ENCODE measurements at regions not wholly inside any gene's neighbourhood (a gene's known extent, or its start where the extent isn't known, plus 50 kb on each side); places are given as distances from the start of the nearest gene placed in this dataset.

- DNase-seq, result no peak
- H3K4me3 ChIP-seq, result no peak overlapping the region
- TF ChIP-seq, protein P1, sequence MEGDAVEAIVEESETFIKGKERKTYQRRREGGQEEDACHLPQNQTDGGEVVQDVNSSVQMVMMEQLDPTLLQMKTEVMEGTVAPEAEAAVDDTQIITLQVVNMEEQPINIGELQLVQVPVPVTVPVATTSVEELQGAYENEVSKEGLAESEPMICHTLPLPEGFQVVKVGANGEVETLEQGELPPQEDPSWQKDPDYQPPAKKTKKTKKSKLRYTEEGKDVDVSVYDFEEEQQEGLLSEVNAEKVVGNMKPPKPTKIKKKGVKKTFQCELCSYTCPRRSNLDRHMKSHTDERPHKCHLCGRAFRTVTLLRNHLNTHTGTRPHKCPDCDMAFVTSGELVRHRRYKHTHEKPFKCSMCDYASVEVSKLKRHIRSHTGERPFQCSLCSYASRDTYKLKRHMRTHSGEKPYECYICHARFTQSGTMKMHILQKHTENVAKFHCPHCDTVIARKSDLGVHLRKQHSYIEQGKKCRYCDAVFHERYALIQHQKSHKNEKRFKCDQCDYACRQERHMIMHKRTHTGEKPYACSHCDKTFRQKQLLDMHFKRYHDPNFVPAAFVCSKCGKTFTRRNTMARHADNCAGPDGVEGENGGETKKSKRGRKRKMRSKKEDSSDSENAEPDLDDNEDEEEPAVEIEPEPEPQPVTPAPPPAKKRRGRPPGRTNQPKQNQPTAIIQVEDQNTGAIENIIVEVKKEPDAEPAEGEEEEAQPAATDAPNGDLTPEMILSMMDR (IDR thresholded peaks at IDR 0.05), result no peak
- no peak overlapping the region for H3K27ac ChIP-seq
- intact Hi-C loops (cut with DNase I), result no loop called here
- H3K27me3 ChIP-seq, result no peaks in the 10 kb centered on the region
- H3K9me3 ChIP-seq, result peaks cover 0 to 22% (median 4%) of the 10 kb centered on the region in 11 donors
- no peaks in the 10 kb centered on the region for H3K36me3 ChIP-seq
- no peak for ATAC-seq
- H3K4me1 ChIP-seq, result no peaks in the 10 kb centered on the region
- 65 to 74% methylated on average over 2 of the region's 2 CpGs for WGBS, 2 donors
Measured at GRCh38 chr6:112594886-112595594, 247.9 kb downstream of the RFPL4B start.

GRCh38 chr6:112595841-112596240 is 248.7 kb downstream of the RFPL4B start:
- H3K4me3 ChIP-seq, result no peak overlapping the region
- no peaks in the 10 kb centered on the region for H3K27me3 ChIP-seq
- H3K4me1 ChIP-seq, result no peaks in the 10 kb centered on the region
- H3K9me3 ChIP-seq, result peaks cover 0 to 22% (median 4%) of the 10 kb centered on the region in 11 donors
- WGBS, 2 donors, result 84 to 94% methylated on average over 2 of the region's 2 CpGs
- intact Hi-C loops (cut with DNase I), result no loop called here
- no peak for DNase-seq
- H3K36me3 ChIP-seq, result no peaks in the 10 kb centered on the region
- TF ChIP-seq, protein P1 (IDR thresholded peaks at IDR 0.05), result no peak
- ATAC-seq, result no peak
- H3K27ac ChIP-seq, result no peak overlapping the region

DNA sequence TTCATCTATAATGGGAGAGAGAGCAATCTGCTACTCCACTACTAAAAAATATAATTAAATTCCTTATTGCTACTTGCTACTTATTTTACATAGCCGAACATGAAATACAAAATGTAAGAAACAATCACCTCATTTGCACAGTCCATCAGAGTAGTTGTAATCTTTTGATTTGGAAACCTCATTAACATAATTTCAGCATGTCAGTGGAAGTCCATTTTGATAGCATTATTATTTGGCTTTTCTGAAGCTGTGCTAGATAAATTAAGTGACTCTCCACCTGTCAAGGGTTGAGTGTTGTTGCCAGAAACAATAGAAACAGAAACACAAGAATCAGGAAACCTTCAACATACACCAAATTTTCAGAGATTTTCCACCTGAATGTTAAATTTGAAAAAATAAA is 250.0 kb downstream of the RFPL4B start:
- DNase-seq, result no peak
- intact Hi-C loops (cut with DNase I), result no loop called here

DNA sequence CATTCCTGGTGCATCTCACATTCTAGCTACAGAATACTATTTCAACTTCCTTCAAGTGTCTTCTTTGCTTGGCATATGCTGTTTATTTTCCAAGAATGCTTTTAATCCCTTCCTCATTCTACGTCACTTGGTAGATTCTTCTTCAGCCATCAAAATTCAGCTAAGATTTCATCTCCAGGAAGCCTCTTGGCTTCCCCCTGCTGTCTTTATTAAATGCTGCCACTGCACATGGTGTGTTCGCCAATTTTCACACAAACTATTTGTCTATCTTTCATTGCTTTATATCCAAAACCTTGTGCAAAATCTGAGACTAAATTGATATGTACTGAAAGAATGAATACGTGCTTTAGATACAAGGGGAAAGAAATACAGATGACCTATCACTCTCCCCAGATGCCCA is 253.0 kb downstream of the RFPL4B start:
- H3K36me3 ChIP-seq, result no peaks in the 10 kb centered on the region
- TF ChIP-seq, protein P1 (IDR thresholded peaks at IDR 0.05), result no peak
- ATAC-seq (no peak), DNase-seq (no peak)
- no peak overlapping the region for H3K4me3 ChIP-seq
- H3K9me3 ChIP-seq, result peaks cover 0 to 16% (median 0%) of the 10 kb centered on the region in 11 donors
- intact Hi-C loops (cut with DNase I), result no loop called here
- no peaks in the 10 kb centered on the region for H3K27me3 ChIP-seq
- no peaks in the 10 kb centered on the region for H3K4me1 ChIP-seq
- H3K27ac ChIP-seq, result no peak overlapping the region
- 88 to 92% methylated on average over 3 of the region's 3 CpGs for WGBS, 2 donors

More for the DNA sequence above, 250.0 kb downstream of the RFPL4B start:
- no peak overlapping the region for H3K27ac ChIP-seq
- no peaks in the 10 kb centered on the region for H3K36me3 ChIP-seq
- TF ChIP-seq, protein P1 (IDR thresholded peaks at IDR 0.05), result no peak
- H3K4me3 ChIP-seq, result no peak overlapping the region
- 84 to 95% methylated on average over 1 of the region's 1 CpG for WGBS, 2 donors
- H3K27me3 ChIP-seq, result no peaks in the 10 kb centered on the region
- no peak for ATAC-seq
- H3K4me1 ChIP-seq, result no peaks in the 10 kb centered on the region
- peaks cover 0 to 22% (median 4%) of the 10 kb centered on the region in 11 donors for H3K9me3 ChIP-seq
